Ureter (tissue), 1 donor: ENCODE measurements at regions not wholly inside any gene's neighbourhood (a gene's known extent, or its start where the extent isn't known, plus 50 kb on each side); places are given as distances from the start of the nearest gene placed in this dataset.

Experiments used
- DNase-seq: peaks from one replicate; pipeline ENCODE4 v3.0.0-alpha.2; 2020; ENCODE audit warnings: low spot score
- donor health status: DM: yes; HTN: yes; CAD: no.

GRCh38 chr1:83725735-83726360, 273.1 kb downstream of the TTLL7 start:
- DNase-seq, result no peak

- no peak for DNase-seq
Measured at GRCh38 chr1:83718338-83718737, 280.6 kb downstream of the TTLL7 start.

GRCh38 chr1:83717785-83718184, 281.1 kb downstream of the TTLL7 start:
- DNase-seq, result no peak

GRCh38 chr1:83716641-83717040, 282.3 kb downstream of the TTLL7 start:
- DNase-seq, result no peak

GRCh38 chr1:83715550-83715949, 283.4 kb downstream of the TTLL7 start:
- no peak for DNase-seq

- no peak for DNase-seq
Measured at GRCh38 chr1:83709662-83710061, 289.3 kb downstream of the TTLL7 start.

GRCh38 chr1:83706354-83706938, 292.5 kb downstream of the TTLL7 start:
- DNase-seq, result no peak

GRCh38 chr1:83705091-83705490, 293.8 kb downstream of the TTLL7 start:
- DNase-seq, result no peak

- DNase-seq, result no peak
Measured at GRCh38 chr1:83704350-83704749, 294.6 kb downstream of the TTLL7 start.

GRCh38 chr1:83702356-83702755, 296.6 kb downstream of the TTLL7 start:
- DNase-seq, result no peak

GRCh38 chr1:83701355-83701754, 297.6 kb downstream of the TTLL7 start:
- DNase-seq, result no peak

- no peak for DNase-seq
Measured at GRCh38 chr1:83698644-83699043, 300.3 kb downstream of the TTLL7 start.

GRCh38 chr1:83697961-83698360, 301.0 kb downstream of the TTLL7 start:
- no peak for DNase-seq

- DNase-seq, result no peak
Measured at GRCh38 chr1:83697220-83697619, 301.7 kb downstream of the TTLL7 start.

GRCh38 chr1:83694449-83694848, 304.5 kb downstream of the TTLL7 start:
- no peak for DNase-seq

- no peak for DNase-seq
Measured at GRCh38 chr1:83693427-83694126, 305.4 kb downstream of the TTLL7 start.

GRCh38 chr1:83692524-83693381, 306.2 kb downstream of the TTLL7 start:
- DNase-seq, result no peak

GRCh38 chr1:83691953-83692500, 306.9 kb downstream of the TTLL7 start:
- no peak for DNase-seq

- DNase-seq, result no peak
Measured at GRCh38 chr1:83689921-83690868, 308.7 kb downstream of the TTLL7 start.

GRCh38 chr1:83682132-83682531, 316.8 kb downstream of the TTLL7 start:
- no peak for DNase-seq

GRCh38 chr1:83676106-83676505, 322.8 kb downstream of the TTLL7 start:
- DNase-seq, result no peak
